Lower lobe of right lung (tissue), 2 donors: ENCODE measurements at regions not wholly inside any gene's neighbourhood (a gene's known extent, or its start where the extent isn't known, plus 50 kb on each side); places are given as distances from the start of the nearest gene placed in this dataset.
A peak's percentile ranks its signal among the peaks of the same experiment; 100 is the strongest.

ENCODE experiments used
- ATAC-seq, 2 donors: fragments of 200-7000 bp; cut with Tn5 transposase; one replicate each; pipeline ENCODE4 v1.9.1; 2020 to 2022; ENCODE audit warnings: mild to moderate bottlenecking in 2 of 2, moderate library complexity in 2 of 2
- DNase-seq: peaks from one replicate; pipeline ENCODE4 v3.0.0-alpha.2; 2020
- H3K27ac ChIP-seq: fragments of 200-600 bp; one replicate; pipeline ENCODE4 v1.8.0; 2022
- H3K27me3 ChIP-seq: fragments of 200-600 bp; one replicate; pipeline ENCODE4 v1.8.0; 2022; ENCODE audit warnings: low read depth
- H3K36me3 ChIP-seq: fragments of 200-600 bp; one replicate; pipeline ENCODE4 v1.8.0; 2022; ENCODE audit warnings: mild to moderate bottlenecking
- H3K4me1 ChIP-seq: fragments of 200-600 bp; one replicate; pipeline ENCODE4 v1.8.0; 2022
- H3K4me3 ChIP-seq: fragments of 200-600 bp; one replicate; pipeline ENCODE4 v1.8.0; 2022; ENCODE audit warnings: mild to moderate bottlenecking
- H3K9me3 ChIP-seq: fragments of 200-600 bp; one replicate; pipeline ENCODE4 v1.8.0; 2022
- intact Hi-C: fragments of 100-400 bp; cut with DNase I; formaldehyde crosslinking; loops from one replicate; pipeline ENCODE4 v1.11.0; 2022
- TF ChIP-seq, protein P1 (sequence below): fragments of 200-600 bp; IDR thresholded peaks from one replicate; pipeline ENCODE4 v1.8.0; 2022; ENCODE audit warnings: antibody characterized with exemption, mild to moderate bottlenecking
- donor health status: DM: no; HTN: yes; CAD: no; lungs with severe emphysema.

DNA sequence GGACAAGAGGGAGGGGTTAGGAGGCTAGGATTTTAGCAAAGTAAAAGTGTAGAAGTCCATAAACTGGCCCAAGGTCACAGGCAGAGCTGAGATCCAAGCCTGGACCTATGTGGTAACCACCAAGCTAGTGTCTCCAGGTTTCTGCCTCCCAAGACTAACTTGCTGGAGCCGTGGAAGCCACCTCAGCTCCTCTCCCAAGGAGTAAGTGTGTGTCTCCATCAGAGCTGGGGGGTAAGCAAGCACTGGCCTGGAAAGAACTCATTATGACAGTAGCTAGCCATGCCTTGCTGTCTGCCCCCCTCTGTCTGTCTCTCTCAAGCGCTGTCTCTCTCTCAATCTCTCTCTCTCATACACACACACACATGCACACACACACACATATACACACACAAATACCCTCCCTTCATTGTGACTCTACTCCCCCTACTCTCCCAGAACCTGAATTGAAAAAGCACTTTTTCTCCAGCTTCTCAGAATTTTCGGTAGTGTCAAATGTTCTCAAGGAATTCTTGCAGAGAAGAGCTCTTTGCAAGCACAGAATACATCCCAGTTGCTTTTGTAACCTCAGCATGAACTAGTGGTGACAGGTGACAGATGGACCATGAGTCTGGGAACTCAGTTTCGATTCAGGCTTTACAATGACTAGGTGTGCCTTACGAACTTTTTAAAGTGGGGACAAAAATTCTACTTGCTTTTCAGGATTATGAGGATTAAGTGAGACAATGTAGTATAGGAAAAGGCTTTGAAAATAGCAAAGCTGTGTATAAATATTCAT, 238.0 kb upstream of the FGGY start:
- Histone ChIP-seq H3K9me3 (no peaks in the 10 kb centered on the region), H3K4me3 (no peak overlapping the region), H3K27me3 (no peaks in the 10 kb centered on the region), H3K36me3 (no peaks in the 10 kb centered on the region), H3K4me1 (peaks cover 34% of the 10 kb centered on the region), H3K27ac (peak overlapping the region; percentile 74)
- TF ChIP-seq, protein P1, sequence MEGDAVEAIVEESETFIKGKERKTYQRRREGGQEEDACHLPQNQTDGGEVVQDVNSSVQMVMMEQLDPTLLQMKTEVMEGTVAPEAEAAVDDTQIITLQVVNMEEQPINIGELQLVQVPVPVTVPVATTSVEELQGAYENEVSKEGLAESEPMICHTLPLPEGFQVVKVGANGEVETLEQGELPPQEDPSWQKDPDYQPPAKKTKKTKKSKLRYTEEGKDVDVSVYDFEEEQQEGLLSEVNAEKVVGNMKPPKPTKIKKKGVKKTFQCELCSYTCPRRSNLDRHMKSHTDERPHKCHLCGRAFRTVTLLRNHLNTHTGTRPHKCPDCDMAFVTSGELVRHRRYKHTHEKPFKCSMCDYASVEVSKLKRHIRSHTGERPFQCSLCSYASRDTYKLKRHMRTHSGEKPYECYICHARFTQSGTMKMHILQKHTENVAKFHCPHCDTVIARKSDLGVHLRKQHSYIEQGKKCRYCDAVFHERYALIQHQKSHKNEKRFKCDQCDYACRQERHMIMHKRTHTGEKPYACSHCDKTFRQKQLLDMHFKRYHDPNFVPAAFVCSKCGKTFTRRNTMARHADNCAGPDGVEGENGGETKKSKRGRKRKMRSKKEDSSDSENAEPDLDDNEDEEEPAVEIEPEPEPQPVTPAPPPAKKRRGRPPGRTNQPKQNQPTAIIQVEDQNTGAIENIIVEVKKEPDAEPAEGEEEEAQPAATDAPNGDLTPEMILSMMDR: no peak
- DNase-seq: no peak
- no peak for ATAC-seq
- intact Hi-C loops: no loop called here

DNA sequence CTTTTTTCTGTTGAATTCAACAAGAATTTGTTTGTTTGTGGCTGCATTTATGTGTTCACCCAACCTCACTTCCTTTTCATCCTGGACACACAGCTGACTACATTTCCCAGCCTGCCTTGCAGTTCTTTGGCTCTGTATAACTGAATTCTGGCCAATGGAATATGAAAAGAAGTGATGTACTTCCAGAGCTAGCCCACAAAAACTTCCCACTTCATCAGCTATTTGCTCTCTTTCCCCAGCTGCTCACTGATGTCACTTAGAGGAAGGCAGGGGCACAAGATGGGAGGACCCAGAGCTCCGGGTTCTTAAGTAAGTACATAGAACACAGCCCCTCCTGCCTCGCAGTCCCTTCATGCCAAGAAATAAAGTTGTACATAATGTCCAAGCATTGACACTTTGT, 235.0 kb upstream of the FGGY start:
- H3K27ac ChIP-seq: peak overlapping the region; percentile 74
- intact Hi-C loops: no loop called here
- ATAC-seq: peak; percentile 70 to 72

DNA sequence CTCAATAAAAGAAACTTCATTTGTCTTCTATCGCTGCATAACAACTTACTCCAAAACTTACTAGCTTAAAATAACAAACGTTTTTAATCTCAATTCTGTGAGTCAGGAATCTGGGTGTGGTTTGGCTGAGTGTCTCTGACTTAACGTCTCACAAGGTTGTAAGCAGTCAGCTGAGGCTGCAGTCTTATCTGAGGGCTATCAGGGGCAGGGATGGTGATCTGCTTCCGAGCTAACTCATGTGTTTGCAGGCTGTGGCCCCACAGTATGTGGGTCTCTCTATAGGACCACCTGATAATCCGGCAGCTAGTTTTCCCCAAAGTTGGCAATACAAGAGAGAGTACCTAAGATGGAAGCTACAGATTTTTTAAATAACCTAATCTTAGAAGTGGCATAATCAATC, 234.2 kb upstream of the FGGY start:
- peaks cover 19% of the 10 kb centered on the region for H3K4me1 ChIP-seq
- H3K4me3 ChIP-seq: no peak overlapping the region
- no peaks in the 10 kb centered on the region for H3K36me3 ChIP-seq
- no peak for DNase-seq
- no peaks in the 10 kb centered on the region for H3K9me3 ChIP-seq
- TF ChIP-seq, protein P1: no peak
- ATAC-seq: peak; percentile 31 to 52
- intact Hi-C loops: no loop called here
- peak overlapping the region; percentile 74 for H3K27ac ChIP-seq
- no peaks in the 10 kb centered on the region for H3K27me3 ChIP-seq

More for the DNA sequence above, 235.0 kb upstream of the FGGY start:
- Histone ChIP-seq H3K4me1 (peaks cover 28% of the 10 kb centered on the region), H3K36me3 (no peaks in the 10 kb centered on the region), H3K27me3 (no peaks in the 10 kb centered on the region), H3K9me3 (no peaks in the 10 kb centered on the region), H3K4me3 (peak overlapping the region; percentile 29)
- TF ChIP-seq, protein P1: no peak
- peak; percentile 51 for DNase-seq

GRCh38 chr1:59063501-59063900, 233.4 kb upstream of the FGGY start:
- Histone ChIP-seq H3K9me3 (no peaks in the 10 kb centered on the region), H3K27me3 (no peaks in the 10 kb centered on the region), H3K27ac (no peak overlapping the region), H3K4me3 (no peak overlapping the region), H3K36me3 (no peaks in the 10 kb centered on the region), H3K4me1 (peaks cover 14% of the 10 kb centered on the region)
- ATAC-seq: no peak
- intact Hi-C loops: no loop called here
- TF ChIP-seq, protein P1: no peak
- no peak for DNase-seq

- H3K4me1 ChIP-seq: peaks cover 14% of the 10 kb centered on the region
- H3K27me3 ChIP-seq: no peaks in the 10 kb centered on the region
- no peak overlapping the region for H3K4me3 ChIP-seq
- TF ChIP-seq, protein P1: no peak
- H3K36me3 ChIP-seq: no peaks in the 10 kb centered on the region
- no peak for DNase-seq
- no peak for ATAC-seq
- H3K27ac ChIP-seq: no peak overlapping the region
- no peaks in the 10 kb centered on the region for H3K9me3 ChIP-seq
- intact Hi-C loops: no loop called here
Observed at GRCh38 chr1:59064592-59064991, 232.3 kb upstream of the FGGY start.
